Right lobe of liver (tissue), 4 donors: ENCODE measurements at regions not wholly inside any gene's neighbourhood (a gene's known extent, or its start where the extent isn't known, plus 50 kb on each side); places are given as distances from the start of the nearest gene placed in this dataset.

Experiments
- CTCF ChIP-seq, 4 donors: fragments of 200-600 bp in 3 of 4; fragments of 450-650 bp in 1 of 4; IDR thresholded peaks; one replicate each; pipeline versions ENCODE4 v1.5.1 to v1.8.0; 2016 to 2022; ENCODE audit warnings: antibody characterized with exemption in 4 of 4, mild to moderate bottlenecking in 2 of 4
- POLR2A ChIP-seq: fragments of 450-650 bp; IDR thresholded peaks from one replicate; pipeline ENCODE4 v1.6.1; 2017; ENCODE audit warnings: antibody characterized with exemption, mild to moderate bottlenecking
- donor health status: DM: no; HTN: no; CAD: no.
- donor health status: DM: no; HTN: no; CAD: no.
- donor health status: DM: no; HTN: yes; CAD: no.

- TF ChIP-seq CTCF (IDR thresholded peaks at IDR 0.05), result no peak
- TF ChIP-seq POLR2A, result no peak
These were observed 313.4 kb downstream of the HAPSTR1 start for GRCh38 chr16:9404811-9405210.
